ENCODE measurements at regions not wholly inside any gene's neighbourhood (a gene's known extent, or its start where the extent isn't known, plus 50 kb on each side); places are given as distances from the start of the nearest gene placed in this dataset.

DNA sequence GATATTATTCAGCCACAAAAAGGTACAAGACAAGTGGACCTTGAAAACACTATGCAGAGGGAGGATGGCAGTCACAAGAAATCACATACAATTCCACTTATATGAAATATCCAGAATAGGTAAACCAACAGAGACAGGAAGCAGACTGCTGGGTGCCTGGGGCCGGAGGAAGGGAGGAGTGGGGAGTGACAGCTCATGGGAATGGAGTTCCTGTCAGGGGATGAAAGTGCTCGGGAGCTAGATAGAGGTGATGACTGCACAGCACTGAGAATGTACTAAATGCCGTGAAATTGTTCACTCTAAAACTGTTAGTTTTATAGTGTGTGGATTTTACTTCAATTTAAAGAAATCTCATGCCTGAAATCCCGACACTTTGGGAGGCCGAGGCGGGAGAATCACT is 74.2 kb upstream of the MED9 start:
- TF ChIP-seq, protein P1, sequence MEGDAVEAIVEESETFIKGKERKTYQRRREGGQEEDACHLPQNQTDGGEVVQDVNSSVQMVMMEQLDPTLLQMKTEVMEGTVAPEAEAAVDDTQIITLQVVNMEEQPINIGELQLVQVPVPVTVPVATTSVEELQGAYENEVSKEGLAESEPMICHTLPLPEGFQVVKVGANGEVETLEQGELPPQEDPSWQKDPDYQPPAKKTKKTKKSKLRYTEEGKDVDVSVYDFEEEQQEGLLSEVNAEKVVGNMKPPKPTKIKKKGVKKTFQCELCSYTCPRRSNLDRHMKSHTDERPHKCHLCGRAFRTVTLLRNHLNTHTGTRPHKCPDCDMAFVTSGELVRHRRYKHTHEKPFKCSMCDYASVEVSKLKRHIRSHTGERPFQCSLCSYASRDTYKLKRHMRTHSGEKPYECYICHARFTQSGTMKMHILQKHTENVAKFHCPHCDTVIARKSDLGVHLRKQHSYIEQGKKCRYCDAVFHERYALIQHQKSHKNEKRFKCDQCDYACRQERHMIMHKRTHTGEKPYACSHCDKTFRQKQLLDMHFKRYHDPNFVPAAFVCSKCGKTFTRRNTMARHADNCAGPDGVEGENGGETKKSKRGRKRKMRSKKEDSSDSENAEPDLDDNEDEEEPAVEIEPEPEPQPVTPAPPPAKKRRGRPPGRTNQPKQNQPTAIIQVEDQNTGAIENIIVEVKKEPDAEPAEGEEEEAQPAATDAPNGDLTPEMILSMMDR (IDR thresholded peaks at IDR 0.05; ENCODE audit: low read depth, low read length, missing input control): no peak
- TF ChIP-seq TAF1 (conservative IDR thresholded peaks at IDR 0.05) (no peak), MAX (IDR thresholded peaks at IDR 0.05) (no peak), RAD21 (IDR thresholded peaks at IDR 0.05) (no peak), EGR1 (IDR thresholded peaks at IDR 0.05; ENCODE audit: low read depth in 2 of 2) (no peak), HNF4A (conservative IDR thresholded peaks at IDR 0.05) (no peak), SP1 (IDR thresholded peaks at IDR 0.05) (no peak), GABPA (IDR thresholded peaks at IDR 0.05 in 1 of 2, conservative IDR thresholded peaks at IDR 0.05 in 1 of 2) (no peak), REST (IDR thresholded peaks at IDR 0.05) (no peak), YY1 (IDR thresholded peaks at IDR 0.05) (no peak)
